Peyer's patch (tissue), 4 donors: ENCODE measurements at regions not wholly inside any gene's neighbourhood (a gene's known extent, or its start where the extent isn't known, plus 50 kb on each side); places are given as distances from the start of the nearest gene placed in this dataset.

Experiments
- DNase-seq, 3 donors: peaks; one replicate each; pipeline ENCODE4 v3.0.0-alpha.2; 2017 to 2019
- H3K27ac ChIP-seq, 4 donors: fragments of 200-600 bp; sonication (generic); one replicate each; pipeline ENCODE4 v1.5.1; 2016 to 2019
- H3K27me3 ChIP-seq, 2 donors: fragments of 200-600 bp; sonication (generic); one replicate each; pipeline ENCODE4 v1.5.1; 2019
- H3K36me3 ChIP-seq, 3 donors: fragments of 200-600 bp; sonication (generic); one replicate each; pipeline ENCODE4 v1.5.1; 2016 to 2019
- H3K4me1 ChIP-seq, 4 donors: fragments of 200-600 bp; sonication (generic); one replicate each; pipeline ENCODE4 v1.5.1; 2016 to 2019
- H3K4me3 ChIP-seq, 4 donors: fragments of 200-600 bp; sonication (generic); 1 replicate in 3 of 4; 2 replicates in 1 of 4; pipeline ENCODE4 v1.5.1; 2016 to 2019; ENCODE audit warnings: mild to moderate bottlenecking in 1 of 4
- H3K9me3 ChIP-seq, 4 donors: fragments of 200-600 bp; sonication (generic); one replicate each; pipeline ENCODE4 v1.5.1; 2016 to 2019; ENCODE audit warnings: mild to moderate bottlenecking in 1 of 4
- POLR2A ChIP-seq, 2 donors: fragments of 450-650 bp; IDR thresholded peaks; one replicate each; pipeline ENCODE4 v1.5.1; 2017; ENCODE audit warnings: antibody characterized with exemption in 2 of 2, mild to moderate bottlenecking in 2 of 2, moderate library complexity in 2 of 2
- TF ChIP-seq, protein P1 (sequence below), 6 experiments: fragments of 450-650 bp in 4 of 6; fragments of 200-600 bp in 2 of 6; sonication (generic) in 1 of 6; IDR thresholded peaks; one replicate each; pipeline ENCODE4 v1.5.1; 2017 to 2019; ENCODE audit warnings: antibody characterized with exemption in 6 of 6, mild to moderate bottlenecking in 3 of 6, moderate library complexity in 1 of 6

GRCh38 chr7:112556633-112557032, 75.8 kb downstream of the LSMEM1 start:
- TF ChIP-seq, protein P1, sequence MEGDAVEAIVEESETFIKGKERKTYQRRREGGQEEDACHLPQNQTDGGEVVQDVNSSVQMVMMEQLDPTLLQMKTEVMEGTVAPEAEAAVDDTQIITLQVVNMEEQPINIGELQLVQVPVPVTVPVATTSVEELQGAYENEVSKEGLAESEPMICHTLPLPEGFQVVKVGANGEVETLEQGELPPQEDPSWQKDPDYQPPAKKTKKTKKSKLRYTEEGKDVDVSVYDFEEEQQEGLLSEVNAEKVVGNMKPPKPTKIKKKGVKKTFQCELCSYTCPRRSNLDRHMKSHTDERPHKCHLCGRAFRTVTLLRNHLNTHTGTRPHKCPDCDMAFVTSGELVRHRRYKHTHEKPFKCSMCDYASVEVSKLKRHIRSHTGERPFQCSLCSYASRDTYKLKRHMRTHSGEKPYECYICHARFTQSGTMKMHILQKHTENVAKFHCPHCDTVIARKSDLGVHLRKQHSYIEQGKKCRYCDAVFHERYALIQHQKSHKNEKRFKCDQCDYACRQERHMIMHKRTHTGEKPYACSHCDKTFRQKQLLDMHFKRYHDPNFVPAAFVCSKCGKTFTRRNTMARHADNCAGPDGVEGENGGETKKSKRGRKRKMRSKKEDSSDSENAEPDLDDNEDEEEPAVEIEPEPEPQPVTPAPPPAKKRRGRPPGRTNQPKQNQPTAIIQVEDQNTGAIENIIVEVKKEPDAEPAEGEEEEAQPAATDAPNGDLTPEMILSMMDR (IDR thresholded peaks at IDR 0.05) = no peak
- no peak for TF ChIP-seq POLR2A (IDR thresholded peaks at IDR 0.05)
- H3K36me3 ChIP-seq = no peaks in the 10 kb centered on the region

GRCh38 chr7:112566442-112567324, 85.9 kb downstream of the LSMEM1 start:
- peak overlapping the region in 2 of 4 donors; percentile 55 to 80 for H3K27ac ChIP-seq
- no peaks in the 10 kb centered on the region for H3K9me3 ChIP-seq
- TF ChIP-seq POLR2A (IDR thresholded peaks at IDR 0.05) = no peak
- TF ChIP-seq, protein P1 (IDR thresholded peaks at IDR 0.05) = no peak
- H3K36me3 ChIP-seq = no peaks in the 10 kb centered on the region
- no peak for DNase-seq
- no peaks in the 10 kb centered on the region for H3K27me3 ChIP-seq
- peak overlapping the region in 1 of 4 donors; percentile 15 for H3K4me3 ChIP-seq
- H3K4me1 ChIP-seq = no peaks in the 10 kb centered on the region

More at GRCh38 chr7:112556633-112557032, 75.8 kb downstream of the LSMEM1 start:
- no peaks in the 10 kb centered on the region for H3K27me3 ChIP-seq
- H3K4me1 ChIP-seq = peaks cover 0 to 7% (median 2%) of the 10 kb centered on the region in 4 donors
- DNase-seq = no peak
- no peak overlapping the region for H3K4me3 ChIP-seq
- H3K27ac ChIP-seq = no peak overlapping the region
- no peaks in the 10 kb centered on the region for H3K9me3 ChIP-seq

DNA sequence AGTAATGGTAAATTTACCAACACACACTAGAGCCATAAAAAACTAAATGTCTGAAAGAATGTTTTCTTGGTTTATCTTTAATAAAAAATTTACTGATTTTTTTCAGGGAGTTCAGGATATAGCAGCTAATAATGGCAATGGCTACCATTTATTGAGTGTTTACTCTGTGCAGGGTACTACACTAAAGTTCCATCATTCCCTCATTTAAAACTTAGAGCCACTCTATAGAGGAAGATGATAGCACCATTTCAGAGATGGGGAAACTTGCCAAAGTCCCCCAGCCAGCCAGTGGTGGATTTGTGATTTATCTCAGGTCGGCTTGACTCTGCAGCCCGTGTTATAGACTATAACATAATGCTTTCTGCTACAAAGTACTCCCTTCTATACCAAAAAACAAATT, 86.6 kb downstream of the LSMEM1 start:
- Histone ChIP-seq H3K27ac (peak overlapping the region in 2 of 4 donors; percentile 55 to 80), H3K36me3 (no peaks in the 10 kb centered on the region), H3K27me3 (no peaks in the 10 kb centered on the region), H3K9me3 (no peaks in the 10 kb centered on the region), H3K4me3 (peak overlapping the region in 1 of 4 donors; percentile 15), H3K4me1 (peaks cover 0 to 4% (median 0%) of the 10 kb centered on the region in 4 donors)
- no peak for DNase-seq
- TF ChIP-seq, protein P1 (IDR thresholded peaks at IDR 0.05) = no peak
- TF ChIP-seq POLR2A (IDR thresholded peaks at IDR 0.05) = no peak

DNA sequence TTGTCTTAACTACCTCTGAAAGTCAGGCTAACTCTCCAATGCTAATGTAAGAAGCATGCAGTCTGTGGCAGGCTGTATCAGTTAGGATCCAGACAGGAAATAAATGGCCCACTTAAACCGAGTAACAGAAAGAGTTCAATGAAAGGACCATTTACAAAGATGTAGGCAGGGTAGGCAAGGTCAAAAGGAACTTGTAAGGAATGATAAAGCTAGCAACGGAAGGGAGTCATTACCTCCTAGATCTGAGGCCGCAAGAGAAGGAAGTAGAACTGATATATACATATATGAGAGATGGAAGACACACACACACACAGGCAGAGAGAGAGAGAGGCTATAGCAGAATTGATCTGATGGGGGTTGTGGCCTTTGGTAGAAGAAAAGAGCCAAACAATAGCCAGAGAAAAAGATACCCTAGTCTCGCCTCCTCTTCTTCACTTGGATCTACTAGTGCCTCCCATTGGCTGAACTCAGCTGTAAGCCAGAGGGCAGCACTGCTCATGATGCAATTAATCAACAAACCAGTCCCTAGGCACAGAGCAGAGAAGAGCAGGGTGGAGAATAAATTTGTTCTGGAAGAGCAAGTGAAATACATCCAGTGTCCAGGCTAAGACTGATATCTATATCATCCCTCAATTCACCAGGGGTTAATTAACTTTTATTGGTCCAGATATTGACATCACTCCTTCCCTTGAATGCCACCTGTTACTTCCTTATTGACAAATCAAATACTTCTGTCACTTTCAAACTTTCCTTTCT, 91.2 kb downstream of the LSMEM1 start:
- no peak for TF ChIP-seq POLR2A (IDR thresholded peaks at IDR 0.05)
- TF ChIP-seq, protein P1 (IDR thresholded peaks at IDR 0.05) = peak in 3 of 6 experiments; percentile 64 to 80 (median 76)
- Histone ChIP-seq H3K27me3 (no peaks in the 10 kb centered on the region), H3K4me3 (peak overlapping the region in 1 of 4 donors; percentile 33), H3K36me3 (no peaks in the 10 kb centered on the region), H3K9me3 (no peaks in the 10 kb centered on the region), H3K27ac (peak overlapping the region in 3 of 4 donors; percentile 28 to 74 (median 67)), H3K4me1 (peaks cover 0 to 26% (median 0%) of the 10 kb centered on the region in 4 donors)
- peak in 1 of 3 donors; percentile 71 for DNase-seq

GRCh38 chr7:112572669-112573301, 92.0 kb downstream of the LSMEM1 start:
- peak overlapping the region in 1 of 4 donors; percentile 33 for H3K4me3 ChIP-seq
- peak overlapping the region in 3 of 4 donors; percentile 45 to 74 (median 67) for H3K27ac ChIP-seq
- no peaks in the 10 kb centered on the region for H3K27me3 ChIP-seq
- TF ChIP-seq POLR2A (IDR thresholded peaks at IDR 0.05) = no peak
- TF ChIP-seq, protein P1 (IDR thresholded peaks at IDR 0.05) = peak in 1 of 6 experiments; percentile 8
- H3K9me3 ChIP-seq = peaks cover 0 to 2% (median 0%) of the 10 kb centered on the region in 4 donors
- no peak for DNase-seq
- H3K4me1 ChIP-seq = peaks cover 0 to 26% (median 0%) of the 10 kb centered on the region in 4 donors
- H3K36me3 ChIP-seq = no peaks in the 10 kb centered on the region
